SK-N-SH treated with all-trans-retinoic acid at 6 μM for 48 hours (cell line): ENCODE measurements at regions not wholly inside any gene's neighbourhood (a gene's known extent, or its start where the extent isn't known, plus 50 kb on each side); places are given as distances from the start of the nearest gene placed in this dataset.

ENCODE experiments used
- ATAC-seq: fragments of 200-7000 bp; cut with Tn5 transposase; 3 replicates; pipeline ENCODE4 v1.9.1; 2020; ENCODE audit warnings: mild to moderate bottlenecking, moderate library complexity
- ARNTL ChIP-seq: fragments of 450-650 bp; formaldehyde crosslinking; IDR thresholded peaks from 2 replicates; pipeline ENCODE4 v1.5.0; 2020; ENCODE audit warnings: low read depth, mild to moderate bottlenecking, moderate library complexity, borderline replicate concordance
- BACH2 ChIP-seq: fragments of 250-450 bp; sonication (Bioruptor Pico); IDR thresholded peaks from 2 replicates; pipeline ENCODE4 v1.9.0; 2021; ENCODE audit warnings: mild to moderate bottlenecking, borderline replicate concordance
- CREB5 ChIP-seq: fragments of 250-450 bp; sonication (Bioruptor Pico); IDR thresholded peaks from 2 replicates; pipeline ENCODE4 v1.5.1; 2020; ENCODE audit warnings: low read depth, mild to moderate bottlenecking, moderate library complexity
- CSDC2 ChIP-seq: fragments of 250-450 bp; sonication (Bioruptor Pico); IDR thresholded peaks from 2 replicates; pipeline ENCODE4 v1.5.0; 2020; ENCODE audit warnings: mild to moderate bottlenecking, moderate library complexity
- ESRRG ChIP-seq: fragments of 250-450 bp; sonication (Bioruptor Pico); IDR thresholded peaks from 2 replicates; pipeline ENCODE4 v1.6.1; 2021; ENCODE audit warnings: mild to moderate bottlenecking
- GLIS3 ChIP-seq: fragments of 250-450 bp; sonication (Bioruptor Pico); IDR thresholded peaks from 2 replicates; pipeline ENCODE4 v1.5.0; 2020; ENCODE audit warnings: mild to moderate bottlenecking, moderate library complexity
- ISL1 ChIP-seq: fragments of 250-450 bp; sonication (Bioruptor Pico); IDR thresholded peaks from 2 replicates; pipeline ENCODE4 v2.1.2; 2022; ENCODE audit warnings: mild to moderate bottlenecking, moderate library complexity
- OSR1 ChIP-seq: fragments of 250-450 bp; sonication (Bioruptor Pico); IDR thresholded peaks from 2 replicates; pipeline ENCODE4 v1.8.0; 2022; ENCODE audit warnings: moderate library complexity, mild to moderate bottlenecking, inconsistent platforms
- PATZ1 ChIP-seq: fragments of 250-450 bp; sonication (Bioruptor Pico); IDR thresholded peaks from 2 replicates; pipeline ENCODE4 v1.8.0; 2020; ENCODE audit warnings: mild to moderate bottlenecking, moderate library complexity, borderline replicate concordance
- PPARA ChIP-seq: fragments of 250-450 bp; sonication (Bioruptor Pico); IDR thresholded peaks from 2 replicates; pipeline ENCODE4 v1.5.0; 2020; ENCODE audit warnings: mild to moderate bottlenecking, borderline replicate concordance
- RARB ChIP-seq: fragments of 250-450 bp; sonication (Bioruptor Pico); IDR thresholded peaks from 2 replicates; pipeline ENCODE4 v1.8.0; 2021; ENCODE audit warnings: mild to moderate bottlenecking, moderate library complexity
- TCF4 ChIP-seq: fragments of 250-450 bp; sonication (Bioruptor Pico); IDR thresholded peaks from 2 replicates; pipeline ENCODE4 v1.8.0; 2021; ENCODE audit warnings: mild to moderate bottlenecking, moderate library complexity, borderline replicate concordance
- TOX ChIP-seq: fragments of 250-450 bp; sonication (Bioruptor Pico); IDR thresholded peaks from 2 replicates; pipeline ENCODE4 v1.8.0; 2021; ENCODE audit warnings: mild to moderate bottlenecking, moderate library complexity, borderline replicate concordance
- ZC3H10 ChIP-seq: fragments of 250-450 bp; sonication (Bioruptor Pico); IDR thresholded peaks from 2 replicates; pipeline ENCODE4 v1.5.1; 2021; ENCODE audit warnings: mild to moderate bottlenecking, moderate library complexity
- ZFP3 ChIP-seq: fragments of 250-450 bp; sonication (Bioruptor Pico); IDR thresholded peaks from 2 replicates; pipeline ENCODE4 v1.5.0; 2020; ENCODE audit warnings: mild to moderate bottlenecking, moderate library complexity
- ZFP30 ChIP-seq: fragments of 450-650 bp; formaldehyde crosslinking; IDR thresholded peaks from 2 replicates; pipeline ENCODE4 v1.5.0; 2022; ENCODE audit warnings: mild to moderate bottlenecking, moderate library complexity
- ZNF565 ChIP-seq: fragments of 450-650 bp; formaldehyde crosslinking; conservative IDR thresholded peaks from 2 replicates; pipeline ENCODE4 v1.5.0; 2020; ENCODE audit warnings: low read depth, mild to moderate bottlenecking, moderate library complexity
- ZNF70 ChIP-seq: fragments of 450-650 bp; formaldehyde crosslinking; IDR thresholded peaks from 2 replicates; pipeline ENCODE4 v1.5.0; 2020; ENCODE audit warnings: mild to moderate bottlenecking, moderate library complexity
- ZNF8 ChIP-seq: fragments of 450-650 bp; formaldehyde crosslinking; IDR thresholded peaks from 2 replicates; pipeline ENCODE4 v1.5.0; 2020; ENCODE audit warnings: mild to moderate bottlenecking, moderate library complexity
- TF ChIP-seq, protein P1 (sequence below): fragments of 250-450 bp; sonication (Bioruptor Pico); IDR thresholded peaks from 2 replicates; pipeline ENCODE4 v1.8.0; 2021; ENCODE audit warnings: low read depth, mild to moderate bottlenecking, moderate library complexity, borderline replicate concordance
- TF ChIP-seq, protein P2 (sequence below): fragments of 250-450 bp; sonication (Bioruptor Pico); IDR thresholded peaks from 2 replicates; pipeline ENCODE4 v1.5.1; 2021; ENCODE audit warnings: mild to moderate bottlenecking, moderate library complexity

GRCh38 chr13:105202354-105202753, 1333.1 kb downstream of the EFNB2 start (continued):
- no peak for TF ChIP-seq CREB5 (CRISPR knock-in tag)

DNA sequence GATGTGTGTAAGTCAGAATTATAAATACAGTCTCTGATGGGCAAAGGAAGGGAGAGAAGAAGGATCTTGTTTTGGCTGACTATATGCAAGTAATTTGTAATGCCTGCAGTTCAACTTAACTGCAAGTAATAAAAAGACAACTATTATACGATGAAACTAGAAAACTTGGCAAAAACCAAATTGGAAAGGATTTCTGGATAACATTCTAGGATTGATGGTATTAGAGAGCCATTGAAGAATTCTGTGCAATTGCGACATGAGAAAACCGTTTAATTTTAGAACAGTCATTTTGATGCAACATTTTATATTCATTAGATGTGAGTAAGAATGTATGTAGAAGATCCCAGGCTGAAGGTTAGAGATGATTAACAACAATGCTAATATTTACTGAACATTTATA, 1334.1 kb downstream of the EFNB2 start:
- TF ChIP-seq ZNF565 (CRISPR knock-in tag) = no peak
- no peak for TF ChIP-seq CREB5 (CRISPR knock-in tag)
- TF ChIP-seq ZNF8 = no peak
- no peak for TF ChIP-seq BACH2 (CRISPR knock-in tag)
- TF ChIP-seq CSDC2 (CRISPR knock-in tag) = no peak
- TF ChIP-seq TCF4 (CRISPR knock-in tag) = no peak
- TF ChIP-seq, protein P1, sequence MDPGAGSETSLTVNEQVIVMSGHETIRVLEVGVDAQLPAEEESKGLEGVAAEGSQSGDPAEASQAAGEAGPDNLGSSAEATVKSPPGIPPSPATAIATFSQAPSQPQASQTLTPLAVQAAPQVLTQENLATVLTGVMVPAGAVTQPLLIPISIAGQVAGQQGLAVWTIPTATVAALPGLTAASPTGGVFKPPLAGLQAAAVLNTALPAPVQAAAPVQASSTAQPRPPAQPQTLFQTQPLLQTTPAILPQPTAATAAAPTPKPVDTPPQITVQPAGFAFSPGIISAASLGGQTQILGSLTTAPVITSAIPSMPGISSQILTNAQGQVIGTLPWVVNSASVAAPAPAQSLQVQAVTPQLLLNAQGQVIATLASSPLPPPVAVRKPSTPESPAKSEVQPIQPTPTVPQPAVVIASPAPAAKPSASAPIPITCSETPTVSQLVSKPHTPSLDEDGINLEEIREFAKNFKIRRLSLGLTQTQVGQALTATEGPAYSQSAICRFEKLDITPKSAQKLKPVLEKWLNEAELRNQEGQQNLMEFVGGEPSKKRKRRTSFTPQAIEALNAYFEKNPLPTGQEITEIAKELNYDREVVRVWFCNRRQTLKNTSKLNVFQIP (CRISPR knock-in tag) = no peak
- no peak for TF ChIP-seq RARB (CRISPR knock-in tag)
- TF ChIP-seq ZNF70 (CRISPR knock-in tag) = no peak
- TF ChIP-seq ISL1 (CRISPR knock-in tag) = no peak
- no peak for TF ChIP-seq PPARA (CRISPR knock-in tag)
- TF ChIP-seq ARNTL (CRISPR knock-in tag) = no peak
- TF ChIP-seq GLIS3 = no peak
- no peak for TF ChIP-seq OSR1 (CRISPR knock-in tag)
- TF ChIP-seq ZFP30 = no peak
- TF ChIP-seq, protein P2, sequence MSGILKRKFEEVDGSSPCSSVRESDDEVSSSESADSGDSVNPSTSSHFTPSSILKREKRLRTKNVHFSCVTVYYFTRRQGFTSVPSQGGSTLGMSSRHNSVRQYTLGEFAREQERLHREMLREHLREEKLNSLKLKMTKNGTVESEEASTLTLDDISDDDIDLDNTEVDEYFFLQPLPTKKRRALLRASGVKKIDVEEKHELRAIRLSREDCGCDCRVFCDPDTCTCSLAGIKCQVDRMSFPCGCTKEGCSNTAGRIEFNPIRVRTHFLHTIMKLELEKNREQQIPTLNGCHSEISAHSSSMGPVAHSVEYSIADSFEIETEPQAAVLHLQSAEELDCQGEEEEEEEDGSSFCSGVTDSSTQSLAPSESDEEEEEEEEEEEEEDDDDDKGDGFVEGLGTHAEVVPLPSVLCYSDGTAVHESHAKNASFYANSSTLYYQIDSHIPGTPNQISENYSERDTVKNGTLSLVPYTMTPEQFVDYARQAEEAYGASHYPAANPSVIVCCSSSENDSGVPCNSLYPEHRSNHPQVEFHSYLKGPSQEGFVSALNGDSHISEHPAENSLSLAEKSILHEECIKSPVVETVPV (CRISPR knock-in tag) = no peak
- no peak for TF ChIP-seq PATZ1 (CRISPR knock-in tag)
- TF ChIP-seq ZC3H10 (CRISPR knock-in tag) = no peak

DNA sequence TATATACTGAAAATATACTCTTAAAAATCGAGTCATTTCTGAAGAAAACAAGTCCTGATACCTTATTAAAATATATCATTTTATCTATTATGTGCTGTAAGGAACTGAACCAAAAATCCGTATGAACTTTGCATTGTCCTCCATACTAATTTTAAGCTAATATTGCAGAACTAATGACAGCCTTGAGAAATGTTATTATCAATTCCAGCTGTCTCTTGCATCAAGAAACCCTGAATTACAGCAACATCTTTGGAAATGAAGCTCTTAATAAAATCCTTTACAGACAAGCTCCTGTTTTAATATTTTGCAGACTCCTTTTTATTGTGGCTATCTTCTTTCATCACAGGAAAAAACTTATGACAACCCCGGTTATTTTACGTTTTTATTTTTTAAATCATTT, 1335.3 kb downstream of the EFNB2 start:
- no peak for ATAC-seq
- no peak for TF ChIP-seq ESRRG (CRISPR knock-in tag)
- no peak for TF ChIP-seq TCF4 (CRISPR knock-in tag)
- TF ChIP-seq ZC3H10 (CRISPR knock-in tag) = no peak
- TF ChIP-seq ARNTL (CRISPR knock-in tag) = no peak
- no peak for TF ChIP-seq OSR1 (CRISPR knock-in tag)
- no peak for TF ChIP-seq TOX (CRISPR knock-in tag)
- TF ChIP-seq CREB5 (CRISPR knock-in tag) = no peak
- TF ChIP-seq, protein P1 (CRISPR knock-in tag) = no peak
- no peak for TF ChIP-seq BACH2 (CRISPR knock-in tag)
- TF ChIP-seq ZFP3 (CRISPR knock-in tag) = no peak
- no peak for TF ChIP-seq ZNF8
- no peak for TF ChIP-seq PPARA (CRISPR knock-in tag)
- no peak for TF ChIP-seq RARB (CRISPR knock-in tag)
- TF ChIP-seq, protein P2 (CRISPR knock-in tag) = no peak
- TF ChIP-seq ZFP30 = no peak

More for the DNA sequence above, 1334.1 kb downstream of the EFNB2 start:
- ATAC-seq = no peak
